Progenitor cell of endocrine pancreas (in vitro differentiated cells): ENCODE measurements at regions not wholly inside any gene's neighbourhood (a gene's known extent, or its start where the extent isn't known, plus 50 kb on each side); places are given as distances from the start of the nearest gene placed in this dataset.
"Not testable (repeated sequence)": the region's sequence is repeated elsewhere in the genome, so short reads cannot be mapped to it uniquely, and the experiment has no call there.

Experiments
- DNase-seq: peaks from one replicate; pipeline ENCODE4 v3.0.0; 2021; ENCODE audit warnings: low spot score; ENCODE audit not compliant: unreplicated experiment
- H3K27ac Mint-ChIP-seq: 2 replicates; pipeline ENCODE4 v1.8.0; 2021; ENCODE audit warnings: mild to moderate bottlenecking, moderate library complexity, mixed read lengths
- H3K27me3 Mint-ChIP-seq: 2 replicates; pipeline ENCODE4 v1.8.0; 2021; ENCODE audit warnings: mixed read lengths
- H3K36me3 Mint-ChIP-seq: 2 replicates; pipeline ENCODE4 v1.8.0; 2022; ENCODE audit warnings: mixed read lengths; ENCODE audit not compliant: insufficient read depth
- H3K4me1 Mint-ChIP-seq: 2 replicates; pipeline ENCODE4 v1.8.0; 2021; ENCODE audit warnings: low read depth, mixed read lengths
- H3K4me3 Mint-ChIP-seq: 2 replicates; pipeline ENCODE4 v1.8.0; 2021; ENCODE audit warnings: low read depth, mild to moderate bottlenecking, moderate library complexity, mixed read lengths
- H3K9me3 Mint-ChIP-seq: 2 replicates; pipeline ENCODE4 v1.8.0; 2021; ENCODE audit warnings: low read depth, mixed read lengths
- CTCF ChIP-seq: fragments of 200-600 bp; sonication (generic); IDR thresholded peaks from one replicate; pipeline ENCODE4 v1.5.0; 2021; ENCODE audit warnings: antibody characterized with exemption, mild to moderate bottlenecking; ENCODE audit not compliant: unreplicated experiment

GRCh38 chr6:81948861-81949260 is 196.4 kb upstream of the TENT5A start:
- no peak overlapping the region for H3K4me3 Mint-ChIP-seq
- H3K9me3 Mint-ChIP-seq, result no peaks in the 10 kb centered on the region
- no peak for DNase-seq
- no peak for TF ChIP-seq CTCF
- no peak overlapping the region for H3K27ac Mint-ChIP-seq
- H3K4me1 Mint-ChIP-seq, result no peaks in the 10 kb centered on the region
- H3K36me3 Mint-ChIP-seq, result no peaks in the 10 kb centered on the region
- H3K27me3 Mint-ChIP-seq, result no peaks in the 10 kb centered on the region

GRCh38 chr6:81948196-81948595 is 195.7 kb upstream of the TENT5A start:
- not testable (repeated sequence) for H3K27ac Mint-ChIP-seq, H3K4me1 Mint-ChIP-seq

GRCh38 chr6:81944661-81945060 is 192.2 kb upstream of the TENT5A start:
- no peak for DNase-seq
- Mint-ChIP-seq H3K9me3 (no peaks in the 10 kb centered on the region), H3K36me3 (no peaks in the 10 kb centered on the region), H3K4me3 (no peak overlapping the region), H3K27ac (no peak overlapping the region), H3K4me1 (peaks cover 1% of the 10 kb centered on the region), H3K27me3 (no peaks in the 10 kb centered on the region)
- no peak for TF ChIP-seq CTCF

More at GRCh38 chr6:81948196-81948595, 195.7 kb upstream of the TENT5A start:
- H3K9me3 Mint-ChIP-seq, H3K36me3 Mint-ChIP-seq, H3K4me3 Mint-ChIP-seq, DNase-seq, H3K27me3 Mint-ChIP-seq: not testable (repeated sequence)

GRCh38 chr6:81942842-81943241 is 190.4 kb upstream of the TENT5A start:
- H3K9me3 Mint-ChIP-seq, H3K27me3 Mint-ChIP-seq, H3K27ac Mint-ChIP-seq, H3K36me3 Mint-ChIP-seq, DNase-seq, H3K4me3 Mint-ChIP-seq: not testable (repeated sequence)
- H3K4me1 Mint-ChIP-seq, result peaks cover 17% of the 10 kb centered on the region

- H3K36me3 Mint-ChIP-seq, result no peaks in the 10 kb centered on the region
- no peaks in the 10 kb centered on the region for H3K9me3 Mint-ChIP-seq
- peaks cover 22% of the 10 kb centered on the region for H3K4me1 Mint-ChIP-seq
- no peak overlapping the region for H3K27ac Mint-ChIP-seq
- DNase-seq, result no peak
- no peaks in the 10 kb centered on the region for H3K27me3 Mint-ChIP-seq
- H3K4me3 Mint-ChIP-seq, result no peak overlapping the region
- TF ChIP-seq CTCF, result no peak
Observed at GRCh38 chr6:81942067-81942370, 189.5 kb upstream of the TENT5A start.

GRCh38 chr6:81940451-81940985 is 188.0 kb upstream of the TENT5A start:
- Mint-ChIP-seq H3K27me3 (no peaks in the 10 kb centered on the region), H3K4me3 (no peak overlapping the region)

More at GRCh38 chr6:81940451-81940985, 188.0 kb upstream of the TENT5A start:
- no peak for TF ChIP-seq CTCF
- Mint-ChIP-seq H3K36me3 (no peaks in the 10 kb centered on the region), H3K9me3 (no peaks in the 10 kb centered on the region), H3K27ac (no peak overlapping the region), H3K4me1 (peaks cover 22% of the 10 kb centered on the region)
- DNase-seq, result no peak
